Chondrocyte (in vitro differentiated cells): ENCODE measurements at regions not wholly inside any gene's neighbourhood (a gene's known extent, or its start where the extent isn't known, plus 50 kb on each side); places are given as distances from the start of the nearest gene placed in this dataset.
"Not testable (repeated sequence)": the region's sequence is repeated elsewhere in the genome, so short reads cannot be mapped to it uniquely, and the experiment has no call there.

Source experiments
- DNase-seq: peaks from one replicate; pipeline ENCODE4 v3.0.0; 2021; ENCODE audit warnings: mixed read lengths, low spot score
- H3K27ac Mint-ChIP-seq: one replicate; pipeline ENCODE4 v1.8.0; 2021; ENCODE audit warnings: mild to moderate bottlenecking, moderate library complexity, mixed read lengths; ENCODE audit not compliant: unreplicated experiment
- H3K27me3 Mint-ChIP-seq: 2 replicates; pipeline ENCODE4 v1.8.0; 2021; ENCODE audit warnings: low read depth, mixed read lengths
- H3K36me3 Mint-ChIP-seq: 2 replicates; pipeline ENCODE4 v1.8.0; 2021; ENCODE audit warnings: low read depth, mixed read lengths
- H3K4me1 Mint-ChIP-seq: 2 replicates; pipeline ENCODE4 v1.8.0; 2021; ENCODE audit warnings: low read depth, mild to moderate bottlenecking, mixed read lengths
- H3K4me3 Mint-ChIP-seq: one replicate; pipeline ENCODE4 v1.8.0; 2021; ENCODE audit warnings: mild to moderate bottlenecking, moderate library complexity, mixed read lengths; ENCODE audit not compliant: unreplicated experiment
- H3K9me3 Mint-ChIP-seq: 2 replicates; pipeline ENCODE4 v1.8.0; 2021; ENCODE audit warnings: low read depth, mixed read lengths
- TF ChIP-seq, protein P1 (sequence below): fragments of 200-600 bp; sonication (generic); IDR thresholded peaks from 2 replicates; pipeline ENCODE4 v1.5.0; 2021; ENCODE audit warnings: antibody characterized with exemption, mild to moderate bottlenecking, moderate library complexity

DNA sequence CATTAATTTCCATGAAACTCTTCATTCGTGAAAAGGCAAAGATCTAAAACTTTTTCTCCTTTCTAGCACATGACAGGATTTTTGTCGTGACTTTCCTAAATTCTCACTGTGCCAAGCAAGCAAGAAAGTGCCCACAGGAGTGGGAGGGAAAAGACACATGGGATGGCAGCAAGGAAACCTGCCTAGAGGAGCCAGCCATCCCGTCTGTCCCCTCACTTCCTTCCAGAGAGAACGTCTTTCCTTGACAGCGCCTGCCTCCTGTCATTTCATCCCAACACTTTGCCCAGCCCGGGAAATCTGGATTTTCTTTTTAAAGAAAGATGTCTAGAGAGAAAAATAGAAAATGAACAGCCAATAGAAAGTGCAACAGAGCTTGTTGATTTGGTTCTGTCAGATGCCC lies 200.6 kb upstream of the PTBP2 start:
- no peak overlapping the region for H3K27ac Mint-ChIP-seq
- no peak overlapping the region for H3K4me3 Mint-ChIP-seq
- no peaks in the 10 kb centered on the region for H3K36me3 Mint-ChIP-seq
- H3K27me3 Mint-ChIP-seq, result no peaks in the 10 kb centered on the region
- no peaks in the 10 kb centered on the region for H3K9me3 Mint-ChIP-seq
- TF ChIP-seq, protein P1, sequence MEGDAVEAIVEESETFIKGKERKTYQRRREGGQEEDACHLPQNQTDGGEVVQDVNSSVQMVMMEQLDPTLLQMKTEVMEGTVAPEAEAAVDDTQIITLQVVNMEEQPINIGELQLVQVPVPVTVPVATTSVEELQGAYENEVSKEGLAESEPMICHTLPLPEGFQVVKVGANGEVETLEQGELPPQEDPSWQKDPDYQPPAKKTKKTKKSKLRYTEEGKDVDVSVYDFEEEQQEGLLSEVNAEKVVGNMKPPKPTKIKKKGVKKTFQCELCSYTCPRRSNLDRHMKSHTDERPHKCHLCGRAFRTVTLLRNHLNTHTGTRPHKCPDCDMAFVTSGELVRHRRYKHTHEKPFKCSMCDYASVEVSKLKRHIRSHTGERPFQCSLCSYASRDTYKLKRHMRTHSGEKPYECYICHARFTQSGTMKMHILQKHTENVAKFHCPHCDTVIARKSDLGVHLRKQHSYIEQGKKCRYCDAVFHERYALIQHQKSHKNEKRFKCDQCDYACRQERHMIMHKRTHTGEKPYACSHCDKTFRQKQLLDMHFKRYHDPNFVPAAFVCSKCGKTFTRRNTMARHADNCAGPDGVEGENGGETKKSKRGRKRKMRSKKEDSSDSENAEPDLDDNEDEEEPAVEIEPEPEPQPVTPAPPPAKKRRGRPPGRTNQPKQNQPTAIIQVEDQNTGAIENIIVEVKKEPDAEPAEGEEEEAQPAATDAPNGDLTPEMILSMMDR, result no peak
- H3K4me1 Mint-ChIP-seq, result peaks cover 12% of the 10 kb centered on the region
- DNase-seq, result no peak

DNA sequence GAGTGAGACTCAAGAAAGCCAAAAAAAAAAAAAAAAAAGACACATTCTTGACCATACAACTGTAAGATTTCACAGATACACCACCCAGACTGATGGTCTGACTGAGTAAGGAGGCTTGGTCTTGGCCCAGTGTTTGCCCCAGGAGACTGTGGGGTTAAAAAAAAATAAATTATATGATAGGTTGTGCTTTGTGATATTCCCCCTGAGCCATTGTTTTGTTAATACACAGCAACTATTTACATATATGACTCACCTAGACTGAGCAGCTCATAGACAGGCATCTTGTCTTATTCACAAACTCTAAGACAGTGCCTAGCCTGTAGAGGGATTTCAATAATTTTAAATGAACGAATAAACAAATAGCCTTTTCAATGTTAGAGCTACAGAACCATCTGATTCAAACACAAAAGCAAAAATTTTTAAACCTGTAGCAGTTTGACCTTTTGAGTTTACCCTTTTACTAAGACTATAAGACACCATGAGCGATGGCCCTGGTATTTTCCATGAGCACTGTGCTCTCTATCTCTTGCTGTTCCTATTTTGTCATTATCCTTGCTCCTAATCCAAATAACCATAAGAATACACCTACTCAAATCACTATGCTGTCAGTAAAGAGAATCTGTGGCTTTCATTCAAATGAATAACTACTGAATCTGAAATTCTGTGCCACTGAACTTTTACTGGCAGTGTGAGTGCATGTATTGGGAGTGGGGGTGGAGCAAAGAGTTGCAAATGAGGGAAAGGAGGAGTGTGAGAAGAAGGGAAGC lies 199.4 kb upstream of the PTBP2 start:
- DNase-seq, result no peak

DNA sequence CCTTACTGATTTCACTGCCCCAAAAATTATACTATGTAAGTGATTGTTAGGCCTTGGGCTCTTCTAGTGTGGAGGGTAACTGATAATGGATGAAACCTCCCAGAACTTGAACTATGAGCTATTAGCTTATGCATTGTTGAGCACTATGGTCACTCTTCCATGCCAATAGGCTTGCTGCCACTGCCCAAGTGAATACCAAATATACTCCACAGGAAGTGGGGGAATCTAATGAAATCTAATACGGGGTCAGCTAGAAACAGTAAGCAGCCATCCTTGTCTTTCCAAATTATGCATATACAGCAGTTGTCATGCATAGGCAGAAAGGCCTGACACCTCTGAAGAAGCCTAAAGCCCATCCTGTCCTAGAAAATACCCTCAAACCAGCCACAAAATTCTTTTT lies 198.7 kb upstream of the PTBP2 start:
- no peaks in the 10 kb centered on the region for H3K36me3 Mint-ChIP-seq
- no peaks in the 10 kb centered on the region for H3K27me3 Mint-ChIP-seq
- H3K4me3 Mint-ChIP-seq, result no peak overlapping the region
- H3K9me3 Mint-ChIP-seq, result peaks cover 2% of the 10 kb centered on the region
- TF ChIP-seq, protein P1, result no peak
- DNase-seq, result no peak
- H3K27ac Mint-ChIP-seq, result no peak overlapping the region
- H3K4me1 Mint-ChIP-seq, result peaks cover 12% of the 10 kb centered on the region

More for the DNA sequence above, 199.4 kb upstream of the PTBP2 start:
- TF ChIP-seq, protein P1, result no peak
- no peaks in the 10 kb centered on the region for H3K36me3 Mint-ChIP-seq
- no peak overlapping the region for H3K4me3 Mint-ChIP-seq
- no peaks in the 10 kb centered on the region for H3K27me3 Mint-ChIP-seq
- no peaks in the 10 kb centered on the region for H3K9me3 Mint-ChIP-seq
- no peak overlapping the region for H3K27ac Mint-ChIP-seq
- peaks cover 12% of the 10 kb centered on the region for H3K4me1 Mint-ChIP-seq

DNA sequence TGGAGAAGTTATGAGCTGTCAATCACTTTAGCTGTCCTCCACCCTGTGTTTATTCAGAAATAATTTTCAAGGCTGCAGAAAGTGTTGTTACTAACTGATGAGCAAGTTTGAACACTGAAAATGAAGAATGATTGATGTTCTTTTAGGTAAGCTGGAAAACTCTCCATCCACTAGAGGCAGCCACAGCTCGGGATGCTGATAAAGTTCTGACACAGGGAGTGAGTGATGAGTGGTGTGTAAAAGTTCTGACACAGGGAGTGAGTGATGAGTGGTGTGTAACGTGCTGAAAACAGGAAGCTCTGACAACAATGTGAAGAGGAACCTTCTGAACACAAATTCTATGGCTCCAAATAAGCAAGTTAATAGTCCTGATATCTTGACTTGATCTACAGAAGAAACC lies 197.5 kb upstream of the PTBP2 start:
- TF ChIP-seq, protein P1, result no peak
- Mint-ChIP-seq H3K4me1 (peaks cover 12% of the 10 kb centered on the region), H3K9me3 (peaks cover 14% of the 10 kb centered on the region), H3K27me3 (no peaks in the 10 kb centered on the region), H3K36me3 (peaks cover 8% of the 10 kb centered on the region), H3K27ac (no peak overlapping the region), H3K4me3 (no peak overlapping the region)
- DNase-seq, result no peak

DNA sequence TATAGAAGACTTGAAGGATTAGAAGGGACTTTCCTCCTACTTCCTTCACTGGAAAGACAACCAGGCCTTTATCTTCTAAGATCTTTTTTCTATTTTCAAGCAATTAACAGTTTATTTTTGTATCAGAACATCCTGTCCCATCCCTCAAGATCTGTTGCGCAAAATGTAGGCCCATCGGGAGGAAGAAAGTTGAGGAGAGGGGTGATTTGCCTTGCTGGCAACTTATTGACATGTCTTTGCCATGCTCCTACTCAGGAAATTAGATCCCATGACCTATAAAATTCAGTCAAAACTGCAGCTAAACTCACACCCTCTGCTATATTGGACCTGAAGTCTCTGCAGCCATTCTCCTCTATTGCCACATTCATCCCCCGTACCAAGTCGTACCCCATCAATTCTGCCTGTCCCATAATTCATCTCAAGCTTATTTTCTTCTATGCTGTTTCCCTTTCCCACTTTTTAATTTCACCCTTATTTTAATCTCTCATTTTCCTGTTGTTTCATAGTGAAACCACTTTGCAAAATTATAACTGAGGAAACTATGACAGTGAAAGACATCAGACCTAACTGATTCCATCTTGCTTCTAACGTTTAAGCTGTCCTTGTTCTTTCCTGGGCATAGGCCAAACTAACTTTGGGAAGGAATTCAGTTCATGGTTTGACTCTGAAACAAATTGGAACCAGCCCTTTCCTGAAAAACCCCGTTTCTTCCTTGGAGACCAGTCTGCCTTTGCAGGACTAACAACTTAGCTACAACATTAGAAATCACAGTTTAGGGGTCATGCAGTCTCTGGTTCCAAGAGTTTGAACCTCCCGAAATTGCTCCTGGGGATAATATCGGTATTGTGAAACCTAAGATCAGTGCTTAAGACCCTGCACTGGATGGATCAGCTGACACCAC lies 195.7 kb upstream of the PTBP2 start:
- TF ChIP-seq, protein P1, result no peak
- Mint-ChIP-seq H3K9me3 (peaks cover 15% of the 10 kb centered on the region), H3K27me3 (no peaks in the 10 kb centered on the region), H3K27ac (no peak overlapping the region), H3K4me1 (peaks cover 3% of the 10 kb centered on the region), H3K36me3 (peaks cover 9% of the 10 kb centered on the region), H3K4me3 (no peak overlapping the region)
- DNase-seq, result no peak

DNA sequence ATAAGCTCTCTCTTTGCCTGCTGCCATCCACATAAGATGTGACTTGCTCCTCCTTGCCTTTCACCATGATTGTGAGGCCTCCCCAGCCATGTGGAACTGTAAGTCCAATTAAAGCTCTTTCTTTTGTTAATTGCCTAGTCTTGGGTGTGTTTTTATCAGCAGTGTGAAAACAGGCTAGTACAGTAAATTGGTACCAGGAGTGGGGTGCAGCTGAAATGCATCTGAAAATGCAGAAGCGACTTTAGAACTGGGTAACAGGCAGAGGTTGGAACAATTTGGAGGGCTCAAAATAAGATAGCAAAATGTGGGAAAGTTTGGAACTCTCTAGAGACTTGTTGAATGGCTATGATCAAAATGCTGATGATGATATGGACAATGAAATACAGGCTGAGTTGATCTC lies 192.9 kb upstream of the PTBP2 start:
- H3K27me3 Mint-ChIP-seq, H3K4me3 Mint-ChIP-seq, H3K27ac Mint-ChIP-seq, DNase-seq, H3K4me1 Mint-ChIP-seq: not testable (repeated sequence)
- Mint-ChIP-seq H3K36me3 (peaks cover 10% of the 10 kb centered on the region), H3K9me3 (peaks cover 20% of the 10 kb centered on the region)
